Endothelial cell of umbilical vein (primary cell): ENCODE measurements at regions not wholly inside any gene's neighbourhood (a gene's known extent, or its start where the extent isn't known, plus 50 kb on each side); places are given as distances from the start of the nearest gene placed in this dataset.

Experiments used
- BruUV-seq: library from RNA; stranded (reverse); fragments of 400-500 nt; replicated peaks from 2 replicates; lab custom pipeline; 2021; lab: Mats Ljungman, UMichigan
- CTCF ChIA-PET: fragments of 300-600, 350-600 bp; sonication (Branson Sonifier 250); formaldehyde crosslinking; loops from one replicate; lab custom pipeline; 2021; ENCODE audit warnings: antibody characterized with exemption, inconsistent platforms; lab: Charles Lee
- POLR2A ChIA-PET: fragments of 300-600, 350-600 bp; sonication (Branson Sonifier 250); formaldehyde crosslinking; loops from one replicate; lab custom pipeline; 2021; ENCODE audit warnings: antibody characterized with exemption, inconsistent platforms; lab: Charles Lee
- DNase-seq: peaks from one replicate; pipeline ENCODE4 v3.0.0-alpha.2; 2011; ENCODE audit warnings: low read depth, low spot score
- FAIRE-seq: peaks from 2 replicates; lab custom pipeline; 2011; peaks lifted over from hg19 to GRCh38; lab: Jason Lieb, UNC
- H2AFZ ChIP-seq: 2 replicates; pipeline ENCODE4 v1.6.0; 2012; ENCODE audit warnings: low read depth, low read length, control low read depth, inconsistent platforms
- H3K27ac ChIP-seq: 2 replicates; pipeline ENCODE4 v1.5.1; 2011; ENCODE audit warnings: low read depth, mild to moderate bottlenecking, control low read depth, low read length, moderate library complexity; ENCODE audit not compliant: insufficient read depth
- H3K27me3 ChIP-seq, 2 experiments: 2 replicates each; pipeline versions ENCODE4 v1.6.0 to v1.6.1; 2011; ENCODE audit warnings: low read length in 2 of 2, mixed read lengths in 1 of 2; ENCODE audit not compliant: control insufficient read depth in 2 of 2, insufficient read depth in 2 of 2
- H3K36me3 ChIP-seq, 2 experiments: 2 replicates in 1 of 2; 3 replicates in 1 of 2; pipeline ENCODE4 v1.5.1; 2011; ENCODE audit warnings: low read length in 2 of 2, mild to moderate bottlenecking in 1 of 2, moderate library complexity in 1 of 2; ENCODE audit not compliant: control insufficient read depth in 2 of 2, insufficient read depth in 2 of 2; ENCODE audit errors: extremely low read depth in 1 of 2
- H3K4me1 ChIP-seq: 3 replicates; pipeline ENCODE4 v1.5.1; 2011; ENCODE audit warnings: mild to moderate bottlenecking, low read length; ENCODE audit not compliant: control insufficient read depth, insufficient read depth; ENCODE audit errors: extremely low read depth
- H3K4me2 ChIP-seq: 2 replicates; pipeline ENCODE4 v1.6.1; 2011; ENCODE audit warnings: low read length, control low read depth, mixed read lengths; ENCODE audit not compliant: insufficient read depth
- H3K4me3 ChIP-seq, 3 experiments: fragments of 200-600 bp in 1 of 3; sonication (generic), shearing (Covaris generic) in 1 of 3; replicated peaks in 1 of 3; 2 replicates each; pipeline ENCODE4 v1.5.1; 2011 to 2016; ENCODE audit warnings: control low read depth in 3 of 3, low read length in 3 of 3, mild to moderate bottlenecking in 2 of 3, inconsistent platforms in 1 of 3, low read depth in 1 of 3, moderate library complexity in 1 of 3; ENCODE audit not compliant: insufficient read depth in 1 of 3
- H3K79me2 ChIP-seq: 2 replicates; pipeline ENCODE4 v1.6.0; 2012; ENCODE audit warnings: low read length, inconsistent platforms; ENCODE audit not compliant: control insufficient read depth, insufficient read depth
- H3K9ac ChIP-seq: replicated peaks from 2 replicates; pipeline ENCODE3; 2011; ENCODE audit warnings: low read length, control low read depth; ENCODE audit not compliant: insufficient read depth; ENCODE audit errors: extremely low read depth
- H3K9me1 ChIP-seq: replicated peaks from 3 replicates; pipeline ENCODE4 v1.6.0; 2011; ENCODE audit warnings: mild to moderate bottlenecking, low read length; ENCODE audit not compliant: control insufficient read depth, insufficient read depth; ENCODE audit errors: extremely low read depth
- H3K9me3 ChIP-seq: replicated peaks from 2 replicates; pipeline ENCODE4 v1.5.1; 2012; ENCODE audit warnings: low read length, inconsistent platforms; ENCODE audit not compliant: control insufficient read depth, insufficient read depth
- H4K20me1 ChIP-seq: replicated peaks from 2 replicates; pipeline ENCODE3; 2011; ENCODE audit warnings: mild to moderate bottlenecking, low read length; ENCODE audit not compliant: control insufficient read depth, insufficient read depth; ENCODE audit errors: extremely low read depth
- CTCF ChIP-seq, 2 donors: IDR thresholded peaks; 1 replicate in 1 of 2; 2 replicates in 1 of 2; pipeline ENCODE4 v1.5.1; 2011; ENCODE audit warnings: low read length in 2 of 2, mild to moderate bottlenecking in 2 of 2, moderate library complexity in 2 of 2, control low read depth in 1 of 2, inconsistent platforms in 1 of 2, low read depth in 1 of 2; ENCODE audit not compliant: insufficient read depth in 1 of 2; ENCODE audit errors: extremely low read depth in 1 of 2
- EZH2 ChIP-seq: IDR thresholded peaks from 2 replicates; pipeline ENCODE4 v1.6.1; 2012; ENCODE audit warnings: borderline replicate concordance, low read depth, mild to moderate bottlenecking, moderate library complexity, low read length, inconsistent platforms; ENCODE audit not compliant: severe bottlenecking
- FOS ChIP-seq: IDR thresholded peaks from 2 replicates; pipeline ENCODE4 v1.6.1; 2011; ENCODE audit warnings: mild to moderate bottlenecking, low read length, moderate library complexity, borderline replicate concordance; ENCODE audit not compliant: insufficient read depth
- GATA2 ChIP-seq: IDR thresholded peaks from 2 replicates; pipeline ENCODE4 v1.7.0; 2011; ENCODE audit warnings: low read depth, mild to moderate bottlenecking, moderate library complexity, mixed read lengths, low read length; ENCODE audit not compliant: insufficient read length, insufficient read depth
- JUN ChIP-seq: IDR thresholded peaks from 2 replicates; pipeline ENCODE4 v1.6.1; 2011; ENCODE audit warnings: borderline replicate concordance, low read depth; ENCODE audit not compliant: insufficient read length, insufficient read depth
- MAX ChIP-seq: IDR thresholded peaks from 2 replicates; pipeline ENCODE4 v1.6.1; 2011; ENCODE audit not compliant: insufficient read depth, insufficient read length
- MYC ChIP-seq: IDR thresholded peaks from one replicate; pipeline ENCODE4 v1.6.1; 2011; ENCODE audit warnings: mild to moderate bottlenecking, low read depth, low read length
- POLR2A ChIP-seq: IDR thresholded peaks from 2 replicates; pipeline ENCODE4 v1.6.1; 2012; ENCODE audit warnings: low read depth, mild to moderate bottlenecking, control low read depth, low read length
- POLR2AphosphoS5 ChIP-seq: IDR thresholded peaks from 2 replicates; pipeline ENCODE4 v1.6.1; 2012; ENCODE audit warnings: low read depth, mild to moderate bottlenecking, control low read depth, low read length, moderate library complexity; ENCODE audit not compliant: insufficient read depth
- dilution Hi-C: fragments of 300-500 bp; cut with MboI; formaldehyde crosslinking; loops from one replicate; pipeline ENCODE4 v1.15.0; 2019; ENCODE audit warnings: low sequenced_read_pairs; ENCODE audit not compliant: extremely low pct_ligation_motif_present
- intact Hi-C: fragments of 100-400 bp; cut with micrococcal nuclease; formaldehyde crosslinking; loops from one replicate; pipeline ENCODE4 v1.10.0; 2022

- H3K27ac ChIP-seq, result no peak overlapping the region
- H3K79me2 ChIP-seq, result no peaks in the 10 kb centered on the region
- dilution Hi-C loops, result no loop called here
- H3K9me1 ChIP-seq, result no peaks in the 10 kb centered on the region
- no peaks in the 10 kb centered on the region for H3K9me3 ChIP-seq
- H3K9ac ChIP-seq, result no peak overlapping the region
- intact Hi-C loops, result no loop called here
- ChIA-PET POLR2A (no interaction called here), CTCF (no interaction called here)
- no peaks in the 10 kb centered on the region for H3K4me1 ChIP-seq
- BruUV-seq, result no TSS peak
- H3K36me3 ChIP-seq, result no peaks in the 10 kb centered on the region
- no peak overlapping the region for H2AFZ ChIP-seq
- H3K27me3 ChIP-seq, result no peaks in the 10 kb centered on the region
- TF ChIP-seq CTCF (IDR thresholded peaks at IDR 0.05; ENCODE audit: extremely low read depth in 1 of 2, insufficient read depth in 1 of 2, low read depth in 1 of 2, low read length in 2 of 2) (no peak), MAX (no peak), GATA2 (no peak), FOS (no peak), POLR2AphosphoS5 (no peak), MYC (no peak), EZH2 (no peak), POLR2A (no peak), JUN (no peak)
- no peaks in the 10 kb centered on the region for H4K20me1 ChIP-seq
- H3K4me3 ChIP-seq, result no peak overlapping the region
- FAIRE-seq (no peak), DNase-seq (no peak)
- H3K4me2 ChIP-seq, result no peak overlapping the region
Measured at GRCh38 chr13:90997951-90998350, 349.5 kb upstream of the MIR17HG start.
